ENCODE measurements at regions not wholly inside any gene's neighbourhood (a gene's known extent, or its start where the extent isn't known, plus 50 kb on each side); places are given as distances from the start of the nearest gene placed in this dataset.

DNA sequence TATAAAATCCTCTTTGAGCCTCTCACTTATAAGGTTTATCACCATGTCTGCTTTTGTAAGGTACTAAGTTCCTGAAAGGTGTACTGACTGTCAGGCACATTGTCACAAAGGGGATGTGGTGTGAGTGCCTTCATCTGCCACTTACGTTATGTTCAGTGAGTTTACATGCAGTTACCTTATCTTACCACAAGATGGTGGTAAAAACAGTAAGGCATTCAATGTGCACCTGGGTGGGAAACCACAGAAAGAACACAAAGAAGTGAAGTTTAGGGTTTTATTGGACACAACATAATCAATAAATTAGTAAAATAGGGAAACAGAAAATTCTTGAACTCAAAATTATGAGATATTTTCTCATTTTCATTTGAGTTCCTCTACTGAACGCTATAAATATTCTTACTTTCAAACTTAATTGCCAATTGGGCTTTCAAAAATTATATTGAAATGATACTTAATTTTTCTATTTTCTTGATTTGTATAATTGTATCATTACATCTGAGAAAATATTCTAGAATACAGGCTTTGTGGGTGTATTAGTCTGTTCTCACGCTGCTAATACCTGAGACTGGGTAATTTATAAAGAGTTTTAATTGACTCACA, 650.8 kb downstream of the PCDH7 start:
- H3K27ac Mint-ChIP-seq, result no peak overlapping the region
- DNase-seq (ENCODE audit: low spot score in 2 of 2) (no peak), ATAC-seq (peak in 1 of 2 donors; percentile 32)
- no peaks in the 10 kb centered on the region for H3K36me3 Mint-ChIP-seq
- H3K9me3 Mint-ChIP-seq, result peaks cover 1 to 7% of the 10 kb centered on the region in 2 donors

DNA sequence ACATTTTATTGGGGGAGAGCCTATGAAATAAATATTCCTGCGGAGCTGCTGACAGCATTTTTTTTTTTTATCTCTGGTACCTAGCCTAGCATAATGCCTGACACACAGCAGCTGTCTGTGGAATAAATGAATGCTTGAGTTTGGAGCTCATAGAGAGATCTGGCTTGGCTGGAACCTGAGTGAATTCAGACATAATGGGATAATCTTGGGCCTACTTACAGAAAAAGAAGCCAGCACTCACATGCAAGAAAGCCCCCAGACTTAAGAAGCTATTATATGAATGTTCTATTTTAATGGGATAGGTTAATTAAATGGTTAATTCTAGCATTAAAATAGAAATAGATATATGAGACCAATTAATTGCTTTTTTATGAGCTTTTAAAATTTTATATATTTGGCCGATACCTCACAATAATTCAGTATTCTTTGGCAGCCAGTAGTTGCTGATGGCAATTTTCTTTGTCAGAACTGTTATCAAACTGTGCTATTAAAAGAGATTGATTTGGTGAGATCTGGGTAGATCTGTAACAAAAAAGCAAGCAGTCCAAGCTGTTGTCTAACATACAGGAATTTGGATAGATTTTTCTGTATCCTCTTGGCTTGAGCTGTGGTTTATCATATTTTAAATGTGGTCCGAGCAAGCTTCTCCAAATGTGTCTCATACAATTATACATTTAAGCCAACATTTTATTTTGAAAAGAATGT, 654.2 kb downstream of the PCDH7 start:
- DNase-seq (ENCODE audit: low spot score in 2 of 2) (no peak), ATAC-seq (no peak)
- peaks cover 5% of the 10 kb centered on the region in 2 donors for H3K9me3 Mint-ChIP-seq
- no peaks in the 10 kb centered on the region for H3K36me3 Mint-ChIP-seq
- no peak overlapping the region for H3K27ac Mint-ChIP-seq

DNA sequence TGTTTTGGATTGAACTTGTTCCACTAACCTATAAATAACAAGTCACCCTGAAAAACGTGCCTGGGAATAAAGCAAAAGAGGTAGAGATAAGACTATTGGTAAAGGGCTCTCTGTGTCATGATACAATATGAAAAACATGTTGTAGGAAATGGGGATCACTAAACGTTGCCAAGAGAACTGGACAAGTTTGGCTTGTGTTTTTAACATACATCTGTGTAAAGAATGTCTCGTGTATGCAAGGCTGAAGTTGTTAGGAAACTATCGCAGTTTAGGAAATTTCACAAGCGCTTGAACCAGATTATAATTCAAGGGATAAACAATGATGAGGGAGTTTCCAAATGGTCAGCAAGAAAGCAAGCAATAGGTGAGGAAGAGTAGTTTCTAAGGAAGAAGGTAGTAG, 655.8 kb downstream of the PCDH7 start:
- DNase-seq (ENCODE audit: low spot score in 2 of 2), result no peak
- ATAC-seq, result no peak

DNA sequence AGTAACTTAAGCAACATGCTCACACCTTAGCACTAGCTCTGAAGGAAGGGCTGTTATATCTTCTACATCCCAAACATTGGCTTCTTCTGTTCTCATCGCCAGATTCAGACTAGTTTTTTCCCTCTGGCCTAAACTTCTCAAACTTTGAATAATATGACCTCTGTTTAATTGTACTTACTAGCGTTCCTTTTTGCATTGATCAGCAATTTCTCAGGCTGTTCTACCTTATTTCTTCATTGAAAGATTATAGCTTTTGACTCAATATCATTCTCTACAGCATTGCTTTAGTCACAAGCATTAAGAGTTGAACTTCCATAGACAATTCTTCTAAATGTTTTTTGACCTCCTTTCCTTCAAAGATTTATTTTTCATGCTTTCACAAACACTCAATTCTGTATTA, 659.2 kb downstream of the PCDH7 start:
- H3K27ac Mint-ChIP-seq, result no peak overlapping the region
- no peak for DNase-seq (ENCODE audit: low spot score in 2 of 2)
- H3K9me3 Mint-ChIP-seq, result peaks cover 5% of the 10 kb centered on the region in 2 donors
- H3K36me3 Mint-ChIP-seq, result no peaks in the 10 kb centered on the region
- no peak for ATAC-seq

More for the DNA sequence above, 655.8 kb downstream of the PCDH7 start:
- no peaks in the 10 kb centered on the region for H3K36me3 Mint-ChIP-seq
- peaks cover 5% of the 10 kb centered on the region in 2 donors for H3K9me3 Mint-ChIP-seq
- no peak overlapping the region for H3K27ac Mint-ChIP-seq

DNA sequence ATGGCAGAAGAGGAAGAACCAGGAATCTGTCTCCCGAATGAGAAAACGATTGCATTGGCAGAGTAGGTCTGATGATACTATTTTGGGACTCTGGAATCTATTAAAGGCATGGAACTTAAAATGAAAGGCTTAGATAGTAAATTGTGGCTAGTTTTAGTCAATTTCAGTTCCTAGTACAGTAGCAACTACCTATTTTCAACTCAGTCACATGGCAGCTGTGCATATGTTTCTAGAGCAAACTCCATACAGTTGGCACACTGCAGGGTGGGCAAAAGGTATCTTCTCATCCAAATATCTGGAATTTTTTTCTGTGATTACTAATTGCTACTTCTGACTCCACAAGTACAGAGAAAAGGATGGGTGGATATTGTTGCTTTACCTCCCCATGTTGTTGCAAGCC, 663.6 kb downstream of the PCDH7 start:
- H3K36me3 Mint-ChIP-seq, result no peaks in the 10 kb centered on the region
- H3K27ac Mint-ChIP-seq, result no peak overlapping the region
- DNase-seq (ENCODE audit: low spot score in 2 of 2), result no peak
- ATAC-seq, result no peak
- peaks cover 0 to 4% of the 10 kb centered on the region in 2 donors for H3K9me3 Mint-ChIP-seq

DNA sequence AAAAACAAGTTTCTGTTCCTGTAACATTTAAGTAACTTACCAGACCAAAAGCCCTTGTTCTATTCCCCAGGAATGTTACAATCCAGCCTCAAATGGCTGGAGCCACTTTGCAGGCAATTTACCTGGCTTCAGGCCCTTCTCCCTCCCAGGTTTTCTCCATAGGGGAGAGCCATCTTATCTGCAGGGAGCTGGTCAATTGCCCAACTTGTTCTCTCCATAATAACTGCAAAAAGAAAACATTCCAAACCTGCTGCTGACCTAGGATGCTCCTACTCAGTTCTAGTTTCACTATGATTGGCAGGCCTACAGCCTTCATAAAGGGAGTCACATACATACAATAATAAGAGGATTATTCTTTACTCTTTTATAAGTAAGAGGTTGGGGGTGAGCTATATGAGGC, 670.7 kb downstream of the PCDH7 start:
- ATAC-seq (no peak), DNase-seq (ENCODE audit: low spot score in 2 of 2) (no peak)
- Mint-ChIP-seq H3K36me3 (no peaks in the 10 kb centered on the region), H3K27ac (no peak overlapping the region), H3K9me3 (peaks cover 4 to 7% of the 10 kb centered on the region in 2 donors)

DNA sequence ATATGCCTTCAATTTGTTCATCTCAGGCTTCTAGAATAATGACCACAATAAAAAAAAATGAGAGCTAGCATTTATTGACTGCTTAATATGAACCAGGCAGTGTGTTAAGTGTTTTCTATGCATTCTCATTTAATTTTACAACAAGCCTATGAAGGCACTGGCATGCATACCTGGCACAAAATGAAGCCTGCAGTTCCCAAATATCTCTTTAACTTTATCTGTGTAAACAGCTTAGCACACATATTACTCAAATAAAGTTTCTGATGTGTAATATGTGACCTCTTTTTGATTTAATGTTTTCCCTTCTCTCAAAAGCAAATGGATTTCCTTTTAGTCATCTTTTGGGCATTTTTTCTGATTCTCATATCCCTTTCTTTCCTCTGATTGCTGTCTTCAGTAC, 671.8 kb downstream of the PCDH7 start:
- Mint-ChIP-seq H3K9me3 (peaks cover 4 to 7% of the 10 kb centered on the region in 2 donors), H3K36me3 (no peaks in the 10 kb centered on the region), H3K27ac (no peak overlapping the region)
- no peak for DNase-seq (ENCODE audit: low spot score in 2 of 2)
- ATAC-seq, result no peak

- ATAC-seq (no peak), DNase-seq (ENCODE audit: low spot score in 2 of 2) (no peak)
- Mint-ChIP-seq H3K27ac (no peak overlapping the region), H3K9me3 (peaks cover 4 to 7% of the 10 kb centered on the region in 2 donors), H3K36me3 (no peaks in the 10 kb centered on the region)
Measured at GRCh38 chr4:31392923-31393322, 672.8 kb downstream of the PCDH7 start.

DNA sequence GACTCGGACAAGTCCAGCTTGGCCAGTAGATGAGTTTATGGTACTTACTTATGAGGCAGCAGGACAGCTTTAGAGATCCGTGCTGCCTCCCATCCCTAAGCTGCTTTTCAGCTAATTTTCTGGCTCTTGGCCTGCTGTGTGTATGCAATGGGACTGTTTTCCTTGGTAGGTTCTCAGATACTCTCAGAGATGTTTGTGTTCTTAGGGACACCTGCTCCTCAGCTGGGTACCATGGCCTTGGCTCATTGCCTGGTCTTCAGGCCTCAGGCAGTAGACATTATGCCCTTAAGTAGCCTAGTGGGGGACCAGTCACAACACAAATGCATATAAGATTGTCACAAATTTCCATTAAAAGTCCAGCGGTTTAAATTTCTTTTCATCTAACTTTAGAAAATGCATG, 688.0 kb downstream of the PCDH7 start:
- DNase-seq (ENCODE audit: low spot score in 2 of 2) (no peak), ATAC-seq (no peak)
- Mint-ChIP-seq H3K27ac (no peak overlapping the region), H3K36me3 (no peaks in the 10 kb centered on the region), H3K9me3 (peaks cover 14 to 15% of the 10 kb centered on the region in 2 donors)

- H3K9me3 Mint-ChIP-seq, result peaks cover 9 to 19% of the 10 kb centered on the region in 2 donors
- ATAC-seq, result no peak
Measured at GRCh38 chr4:31411565-31411964, 691.4 kb downstream of the PCDH7 start.

DNA sequence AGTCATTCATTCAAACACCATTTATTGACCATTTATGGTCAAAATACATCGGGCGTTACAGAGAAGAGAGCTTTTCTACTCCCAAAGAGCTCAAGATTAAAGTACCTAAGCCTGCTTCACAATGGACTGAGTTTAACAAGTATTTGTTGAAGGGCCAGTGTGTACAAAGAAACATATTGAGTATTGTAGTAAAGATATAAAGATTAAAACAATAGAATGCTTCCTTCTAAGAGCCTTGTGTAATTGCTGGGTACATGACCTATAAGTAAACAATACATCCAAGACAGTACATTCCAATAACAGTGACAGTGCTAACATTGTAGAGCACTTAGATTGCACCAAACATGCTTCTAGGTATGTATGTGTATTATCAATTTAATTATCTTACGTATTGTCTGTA, 695.5 kb downstream of the PCDH7 start:
- Mint-ChIP-seq H3K9me3 (peaks cover 12 to 25% of the 10 kb centered on the region in 2 donors), H3K27ac (no peak overlapping the region), H3K36me3 (peaks cover 0 to 4% of the 10 kb centered on the region in 2 donors)
- DNase-seq (ENCODE audit: low spot score in 2 of 2), result no peak
- no peak for ATAC-seq

More at GRCh38 chr4:31411565-31411964, 691.4 kb downstream of the PCDH7 start:
- peaks cover 0 to 4% of the 10 kb centered on the region in 2 donors for H3K36me3 Mint-ChIP-seq
- no peak for DNase-seq (ENCODE audit: low spot score in 2 of 2)
- H3K27ac Mint-ChIP-seq, result no peak overlapping the region

DNA sequence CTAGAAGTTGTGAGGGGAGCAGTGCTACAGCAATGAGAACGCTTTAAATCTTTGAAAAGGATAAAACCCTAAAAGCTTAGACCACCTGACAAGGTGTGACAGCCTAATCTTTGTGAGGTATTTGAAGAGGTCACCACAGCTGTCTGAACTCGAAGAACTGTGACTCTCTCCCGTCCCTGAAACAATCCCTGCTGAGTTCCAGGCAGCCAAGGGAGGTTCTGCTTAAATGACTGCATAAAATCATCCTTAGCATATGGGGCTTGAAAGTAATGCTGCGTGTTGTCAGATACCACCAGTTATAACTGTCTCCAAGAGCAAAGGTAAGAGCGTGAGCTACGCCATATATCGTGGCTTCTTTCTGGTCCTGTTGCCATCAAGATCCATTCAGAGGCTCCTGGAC, 696.3 kb downstream of the PCDH7 start:
- no peak for ATAC-seq
- DNase-seq (ENCODE audit: low spot score in 2 of 2), result no peak
- H3K36me3 Mint-ChIP-seq, result peaks cover 0 to 4% of the 10 kb centered on the region in 2 donors
- H3K9me3 Mint-ChIP-seq, result peaks cover 10 to 25% of the 10 kb centered on the region in 2 donors
- H3K27ac Mint-ChIP-seq, result no peak overlapping the region

DNA sequence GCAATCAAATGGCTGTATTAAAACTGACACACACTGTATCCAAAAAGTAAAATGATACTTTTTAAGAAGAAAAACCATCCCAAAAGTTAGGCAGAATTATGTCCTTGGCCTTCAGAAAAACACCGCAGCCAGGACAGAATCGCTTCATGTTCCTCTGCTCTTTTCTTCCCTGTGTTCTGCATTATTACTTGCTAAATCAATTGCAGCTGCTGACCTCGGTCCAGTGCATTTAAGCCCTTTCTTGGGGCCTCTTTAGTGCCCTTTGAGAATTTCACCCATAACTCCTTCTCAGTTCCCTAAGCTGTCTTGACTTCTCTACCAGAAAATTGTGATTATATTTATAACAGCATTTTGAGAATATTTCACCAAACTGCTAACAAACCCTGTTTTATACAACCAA, 696.9 kb downstream of the PCDH7 start:
- H3K27ac Mint-ChIP-seq, result no peak overlapping the region
- no peak for DNase-seq (ENCODE audit: low spot score in 2 of 2)
- no peak for ATAC-seq
- peaks cover 10 to 25% of the 10 kb centered on the region in 2 donors for H3K9me3 Mint-ChIP-seq
- peaks cover 0 to 4% of the 10 kb centered on the region in 2 donors for H3K36me3 Mint-ChIP-seq

DNA sequence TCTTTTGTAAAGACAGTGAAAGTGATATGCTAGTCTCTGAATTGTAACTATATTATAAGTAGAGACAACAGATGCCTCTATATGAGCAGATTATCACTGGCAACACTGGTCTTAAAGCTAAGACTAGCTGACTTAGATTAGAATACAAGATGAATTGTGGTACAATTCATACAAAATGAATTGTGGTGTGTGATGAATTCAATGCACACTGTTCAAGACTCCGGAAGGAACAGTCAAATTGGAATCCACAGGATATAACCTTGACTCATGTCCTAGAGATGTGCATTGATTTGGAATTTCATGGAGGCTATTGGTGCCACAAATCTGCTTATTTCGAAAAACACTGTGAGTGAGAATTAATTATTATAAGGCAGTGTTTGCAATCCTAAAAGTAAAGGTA, 701.8 kb downstream of the PCDH7 start:
- H3K27ac Mint-ChIP-seq, result no peak overlapping the region
- ATAC-seq, result no peak

GRCh38 chr4:31427691-31428090, 707.5 kb downstream of the PCDH7 start:
- no peak for ATAC-seq
- no peak for DNase-seq (ENCODE audit: low spot score in 2 of 2)
- H3K9me3 Mint-ChIP-seq, result peaks cover 9 to 10% of the 10 kb centered on the region in 2 donors
- no peak overlapping the region for H3K27ac Mint-ChIP-seq
- no peaks in the 10 kb centered on the region for H3K36me3 Mint-ChIP-seq

More for the DNA sequence above, 701.8 kb downstream of the PCDH7 start:
- DNase-seq (ENCODE audit: low spot score in 2 of 2), result no peak
- Mint-ChIP-seq H3K9me3 (peaks cover 5 to 8% of the 10 kb centered on the region in 2 donors), H3K36me3 (no peaks in the 10 kb centered on the region)

GRCh38 chr4:31442236-31442635, 722.1 kb downstream of the PCDH7 start:
- Mint-ChIP-seq H3K36me3 (no peaks in the 10 kb centered on the region), H3K27ac (no peak overlapping the region), H3K9me3 (peaks cover 6% of the 10 kb centered on the region in 2 donors)
- ATAC-seq, result no peak
- DNase-seq (ENCODE audit: low spot score in 2 of 2), result no peak

DNA sequence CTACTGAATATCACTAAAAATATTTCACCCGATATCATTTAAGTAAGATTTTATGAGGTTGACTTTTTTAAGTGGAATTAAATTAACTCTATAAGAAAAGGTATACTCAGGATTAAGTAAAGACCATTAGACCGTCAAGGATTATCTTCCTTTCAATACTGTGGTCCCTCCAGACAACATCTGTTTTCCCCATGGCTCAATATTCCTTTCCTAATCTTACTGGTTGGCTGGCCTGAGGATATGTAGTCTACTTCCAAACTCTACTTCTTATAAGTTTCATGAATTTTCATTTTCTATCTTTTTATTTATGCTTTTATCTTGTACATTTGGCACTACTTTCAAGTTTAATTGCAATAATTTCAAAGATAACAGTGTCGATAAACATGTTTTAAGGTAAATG, 725.4 kb downstream of the PCDH7 start:
- H3K36me3 Mint-ChIP-seq, result no peaks in the 10 kb centered on the region
- peaks cover 3 to 6% of the 10 kb centered on the region in 2 donors for H3K9me3 Mint-ChIP-seq
- no peak overlapping the region for H3K27ac Mint-ChIP-seq
- DNase-seq (ENCODE audit: low spot score in 2 of 2) (no peak), ATAC-seq (no peak)

DNA sequence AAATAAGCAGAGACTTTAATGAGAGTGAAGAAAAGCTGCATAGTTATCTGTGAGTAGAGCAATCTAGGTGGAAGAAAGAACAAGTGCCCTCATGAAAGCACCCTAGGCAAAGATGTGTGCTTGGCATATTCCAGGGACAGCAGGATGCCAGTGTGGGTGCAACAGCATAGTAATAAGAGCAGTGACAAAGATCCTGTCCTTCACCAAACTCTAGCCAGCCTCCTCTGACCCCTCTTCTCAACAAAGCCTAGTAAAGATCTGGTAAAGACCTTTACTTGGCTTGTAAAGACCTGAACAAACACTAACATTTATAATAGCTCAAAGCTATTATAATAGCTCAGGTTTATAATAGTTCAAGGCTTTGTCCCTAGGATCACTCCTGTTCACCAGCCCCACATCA, 735.4 kb downstream of the PCDH7 start:
- no peak for DNase-seq (ENCODE audit: low spot score in 2 of 2)
- Mint-ChIP-seq H3K27ac (no peak overlapping the region), H3K9me3 (peaks cover 8 to 15% of the 10 kb centered on the region in 2 donors), H3K36me3 (no peaks in the 10 kb centered on the region)
- no peak for ATAC-seq

Measured in activated naive CD4-positive, alpha-beta T cell treated with anti-CD3 and anti-CD28 coated beads, Interleukin-2, amount 50 U/mL, for 72 hours (primary cell).